ENCODE measurements at regions not wholly inside any gene's neighbourhood (a gene's known extent, or its start where the extent isn't known, plus 50 kb on each side); places are given as distances from the start of the nearest gene placed in this dataset.

DNA sequence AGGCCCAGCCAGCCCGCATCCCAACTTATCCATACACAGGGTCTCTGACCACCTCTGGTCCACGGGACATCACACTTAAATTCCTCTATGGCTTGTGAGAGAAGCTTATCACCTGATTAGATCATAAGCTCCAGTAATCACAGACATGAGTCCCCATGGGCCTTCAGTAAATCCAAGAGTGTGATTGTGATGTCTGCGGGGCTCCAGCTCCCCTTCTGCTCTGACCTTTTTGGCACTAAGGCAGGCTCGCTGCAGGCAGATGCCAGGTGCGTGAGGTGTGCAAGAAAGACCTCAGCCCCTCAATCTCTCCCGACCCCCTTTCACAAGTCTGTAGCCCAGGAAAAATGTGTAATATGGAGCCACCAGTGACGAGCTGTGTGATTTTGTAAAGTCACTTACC is 127.6 kb upstream of the DUSP22 start:
- no peaks in the 10 kb centered on the region for H3K79me2 ChIP-seq (ENCODE audit: insufficient read depth, low read length)
- no peak overlapping the region for H3K4me2 ChIP-seq (ENCODE audit: low read length)

DNA sequence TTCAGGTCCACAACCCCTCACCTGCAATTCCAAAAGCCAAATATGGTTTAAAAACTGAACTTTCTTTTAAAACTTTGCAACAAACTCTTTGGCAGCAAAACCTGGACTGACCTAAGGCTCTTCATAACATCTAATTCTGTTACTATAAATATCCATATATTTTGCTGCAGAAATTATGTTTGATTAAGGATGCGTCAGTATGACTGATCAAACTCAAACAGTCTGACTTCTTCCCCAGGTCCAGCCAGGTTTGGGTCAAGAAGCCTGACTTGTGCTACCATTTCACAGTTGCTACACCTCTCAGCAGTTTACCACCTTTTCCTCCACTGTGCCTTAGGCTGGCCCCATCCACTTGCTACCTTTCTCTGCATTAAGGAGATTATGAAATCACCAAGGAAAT is 127.0 kb upstream of the DUSP22 start:
- Histone ChIP-seq H3K36me3 (ENCODE audit: insufficient read depth, low read length) (no peaks in the 10 kb centered on the region), H3K4me3 (ENCODE audit: low read depth, low read length, poor library complexity, severe bottlenecking) (no peak overlapping the region), H2AFZ (ENCODE audit: low read length) (no peak overlapping the region), H3K9me3 (ENCODE audit: low read length) (no peaks in the 10 kb centered on the region), H3K4me1 (ENCODE audit: insufficient read depth, low read length, severe bottlenecking) (no peaks in the 10 kb centered on the region), H3F3A (ENCODE audit: insufficient read depth, low read length) (no peaks in the 10 kb centered on the region), H3K27me3 (ENCODE audit: insufficient read depth, low read length) (no peaks in the 10 kb centered on the region), H3K79me2 (ENCODE audit: insufficient read depth, low read length) (no peaks in the 10 kb centered on the region), H3K27ac (ENCODE audit: low read depth, low read length, poor library complexity, severe bottlenecking) (no peak overlapping the region), H4K20me1 (ENCODE audit: insufficient read depth, low read length) (no peaks in the 10 kb centered on the region), H3K4me2 (ENCODE audit: low read length) (no peak overlapping the region), H3K9me2 (ENCODE audit: low read depth, low read length) (no peaks in the 10 kb centered on the region), H3K9ac (ENCODE audit: low read length) (no peak overlapping the region)
- TF ChIP-seq EZH2 (IDR thresholded peaks at IDR 0.05; ENCODE audit: borderline replicate concordance, low read length), result no peak
- TF ChIP-seq, protein P1, sequence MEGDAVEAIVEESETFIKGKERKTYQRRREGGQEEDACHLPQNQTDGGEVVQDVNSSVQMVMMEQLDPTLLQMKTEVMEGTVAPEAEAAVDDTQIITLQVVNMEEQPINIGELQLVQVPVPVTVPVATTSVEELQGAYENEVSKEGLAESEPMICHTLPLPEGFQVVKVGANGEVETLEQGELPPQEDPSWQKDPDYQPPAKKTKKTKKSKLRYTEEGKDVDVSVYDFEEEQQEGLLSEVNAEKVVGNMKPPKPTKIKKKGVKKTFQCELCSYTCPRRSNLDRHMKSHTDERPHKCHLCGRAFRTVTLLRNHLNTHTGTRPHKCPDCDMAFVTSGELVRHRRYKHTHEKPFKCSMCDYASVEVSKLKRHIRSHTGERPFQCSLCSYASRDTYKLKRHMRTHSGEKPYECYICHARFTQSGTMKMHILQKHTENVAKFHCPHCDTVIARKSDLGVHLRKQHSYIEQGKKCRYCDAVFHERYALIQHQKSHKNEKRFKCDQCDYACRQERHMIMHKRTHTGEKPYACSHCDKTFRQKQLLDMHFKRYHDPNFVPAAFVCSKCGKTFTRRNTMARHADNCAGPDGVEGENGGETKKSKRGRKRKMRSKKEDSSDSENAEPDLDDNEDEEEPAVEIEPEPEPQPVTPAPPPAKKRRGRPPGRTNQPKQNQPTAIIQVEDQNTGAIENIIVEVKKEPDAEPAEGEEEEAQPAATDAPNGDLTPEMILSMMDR (IDR thresholded peaks at IDR 0.05; ENCODE audit: low read length), result no peak

More for the DNA sequence above, 127.6 kb upstream of the DUSP22 start:
- no peaks in the 10 kb centered on the region for H4K20me1 ChIP-seq (ENCODE audit: insufficient read depth, low read length)
- H3F3A ChIP-seq (ENCODE audit: insufficient read depth, low read length), result no peaks in the 10 kb centered on the region
- no peak for TF ChIP-seq EZH2 (IDR thresholded peaks at IDR 0.05; ENCODE audit: borderline replicate concordance, low read length)
- TF ChIP-seq, protein P1 (IDR thresholded peaks at IDR 0.05; ENCODE audit: low read length), result no peak
- H3K36me3 ChIP-seq (ENCODE audit: insufficient read depth, low read length), result no peaks in the 10 kb centered on the region
- no peak overlapping the region for H3K27ac ChIP-seq (ENCODE audit: low read depth, low read length, poor library complexity, severe bottlenecking)
- H3K27me3 ChIP-seq (ENCODE audit: insufficient read depth, low read length), result no peaks in the 10 kb centered on the region
- no peaks in the 10 kb centered on the region for H3K4me1 ChIP-seq (ENCODE audit: insufficient read depth, low read length, severe bottlenecking)
- no peaks in the 10 kb centered on the region for H3K9me2 ChIP-seq (ENCODE audit: low read depth, low read length)
- no peak overlapping the region for H3K9ac ChIP-seq (ENCODE audit: low read length)
- H3K4me3 ChIP-seq (ENCODE audit: low read depth, low read length, poor library complexity, severe bottlenecking), result no peak overlapping the region
- H3K9me3 ChIP-seq (ENCODE audit: low read length), result no peaks in the 10 kb centered on the region
- no peak overlapping the region for H2AFZ ChIP-seq (ENCODE audit: low read length)

DNA sequence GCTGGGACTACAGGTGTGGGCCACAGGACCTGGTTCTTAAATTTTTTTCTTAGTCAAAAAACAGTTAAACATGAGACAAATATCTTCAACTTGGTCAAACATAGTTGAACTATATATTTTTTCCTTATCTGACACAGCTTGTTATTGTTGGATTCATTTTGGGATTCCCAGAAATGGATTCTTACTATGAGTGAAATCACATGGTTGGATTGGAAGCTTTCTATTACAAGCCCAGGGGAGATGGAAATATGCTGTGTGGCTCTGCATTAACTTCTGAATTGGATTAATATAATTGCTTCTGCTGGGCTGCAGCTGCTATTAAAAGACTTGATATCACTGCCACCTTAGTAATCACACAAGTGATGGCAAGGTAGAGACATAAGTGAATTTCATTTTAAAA is 126.4 kb upstream of the DUSP22 start:
- no peak overlapping the region for H3K27ac ChIP-seq (ENCODE audit: low read depth, low read length, poor library complexity, severe bottlenecking)
- H3K79me2 ChIP-seq (ENCODE audit: insufficient read depth, low read length), result no peaks in the 10 kb centered on the region
- no peaks in the 10 kb centered on the region for H3K4me1 ChIP-seq (ENCODE audit: insufficient read depth, low read length, severe bottlenecking)
- no peaks in the 10 kb centered on the region for H3K9me3 ChIP-seq (ENCODE audit: low read length)
- H3K4me2 ChIP-seq (ENCODE audit: low read length), result no peak overlapping the region
- H3K9me2 ChIP-seq (ENCODE audit: low read depth, low read length), result no peaks in the 10 kb centered on the region
- no peak overlapping the region for H3K4me3 ChIP-seq (ENCODE audit: low read depth, low read length, poor library complexity, severe bottlenecking)
- no peaks in the 10 kb centered on the region for H3F3A ChIP-seq (ENCODE audit: insufficient read depth, low read length)
- no peak for TF ChIP-seq EZH2 (IDR thresholded peaks at IDR 0.05; ENCODE audit: borderline replicate concordance, low read length)
- TF ChIP-seq, protein P1 (IDR thresholded peaks at IDR 0.05; ENCODE audit: low read length), result no peak
- H2AFZ ChIP-seq (ENCODE audit: low read length), result no peak overlapping the region
- H4K20me1 ChIP-seq (ENCODE audit: insufficient read depth, low read length), result no peaks in the 10 kb centered on the region
- H3K27me3 ChIP-seq (ENCODE audit: insufficient read depth, low read length), result no peaks in the 10 kb centered on the region
- H3K9ac ChIP-seq (ENCODE audit: low read length), result no peak overlapping the region
- H3K36me3 ChIP-seq (ENCODE audit: insufficient read depth, low read length), result no peaks in the 10 kb centered on the region

All from OCI-LY1 (cell line).